ENCODE measurements at regions not wholly inside any gene's neighbourhood (a gene's known extent, or its start where the extent isn't known, plus 50 kb on each side); places are given as distances from the start of the nearest gene placed in this dataset.

GRCh38 chr16:86088816-86089215 is 189.9 kb downstream of the IRF8 start:
- no peak for DNase-seq (ENCODE audit: low read depth)

GRCh38 chr16:86089334-86089900 is 190.5 kb downstream of the IRF8 start:
- no peak for DNase-seq (ENCODE audit: low read depth)

GRCh38 chr16:86089991-86090390 is 191.0 kb downstream of the IRF8 start:
- DNase-seq (ENCODE audit: low read depth): no peak

- DNase-seq (ENCODE audit: low read depth): no peak
Observed at GRCh38 chr16:86090461-86091170, 191.7 kb downstream of the IRF8 start.

- no peak for DNase-seq (ENCODE audit: low read depth)
Observed at GRCh38 chr16:86091976-86092375, 193.0 kb downstream of the IRF8 start.

- no peak for DNase-seq (ENCODE audit: low read depth)
Observed at GRCh38 chr16:86092586-86093480, 193.9 kb downstream of the IRF8 start.

GRCh38 chr16:86093801-86094750 is 195.1 kb downstream of the IRF8 start:
- no peak for DNase-seq (ENCODE audit: low read depth)

GRCh38 chr16:86095131-86095752 is 196.3 kb downstream of the IRF8 start:
- DNase-seq (ENCODE audit: low read depth): no peak

GRCh38 chr16:86095906-86096485 is 197.0 kb downstream of the IRF8 start:
- DNase-seq (ENCODE audit: low read depth): no peak

- DNase-seq (ENCODE audit: low read depth): no peak
Observed at GRCh38 chr16:86096850-86097249, 197.9 kb downstream of the IRF8 start.

GRCh38 chr16:86099326-86099725 is 200.4 kb downstream of the IRF8 start:
- DNase-seq (ENCODE audit: low read depth): no peak

- no peak for DNase-seq (ENCODE audit: low read depth)
Observed at GRCh38 chr16:86100205-86101136, 201.5 kb downstream of the IRF8 start.

- no peak for DNase-seq (ENCODE audit: low read depth)
Observed at GRCh38 chr16:86101137-86101896, 202.4 kb downstream of the IRF8 start.

- DNase-seq (ENCODE audit: low read depth): no peak
Observed at GRCh38 chr16:86101897-86102157, 202.9 kb downstream of the IRF8 start.

- no peak for DNase-seq (ENCODE audit: low read depth)
Observed at GRCh38 chr16:86103320-86103719, 204.4 kb downstream of the IRF8 start.

GRCh38 chr16:86104537-86105048 is 205.6 kb downstream of the IRF8 start:
- DNase-seq (ENCODE audit: low read depth): no peak

- no peak for DNase-seq (ENCODE audit: low read depth)
Observed at GRCh38 chr16:86107215-86107825, 208.4 kb downstream of the IRF8 start.

- no peak for DNase-seq (ENCODE audit: low read depth)
Observed at GRCh38 chr16:86108062-86108461, 209.1 kb downstream of the IRF8 start.
